ENCODE measurements at regions not wholly inside any gene's neighbourhood (a gene's known extent, or its start where the extent isn't known, plus 50 kb on each side); places are given as distances from the start of the nearest gene placed in this dataset.
"Not testable (repeated sequence)": the region's sequence is repeated elsewhere in the genome, so short reads cannot be mapped to it uniquely, and the experiment has no call there.

GRCh38 chr17:54559883-54560282 lies 340.8 kb upstream of the TOM1L1 start:
- no peak for TF ChIP-seq YY1 (IDR thresholded peaks at IDR 0.05; ENCODE audit: insufficient read depth, insufficient read length)
- no peak for TF ChIP-seq SUZ12 (IDR thresholded peaks at IDR 0.05; ENCODE audit: extremely low read depth, insufficient read depth, insufficient read length)
- TF ChIP-seq ZNF274 (IDR thresholded peaks at IDR 0.05; ENCODE audit: low read depth, low read length) = no peak
- Histone ChIP-seq H3K36me3 (ENCODE audit: insufficient read depth, insufficient read length, low read length) (no peaks in the 10 kb centered on the region), H3K4me1 (ENCODE audit: insufficient read depth, insufficient read length) (no peaks in the 10 kb centered on the region), H3K4me3 (ENCODE audit: insufficient read length, low read depth) (no peak overlapping the region), H3K9ac (ENCODE audit: insufficient read length, low read depth) (no peak overlapping the region), H3K27me3 (ENCODE audit: insufficient read depth, insufficient read length) (no peaks in the 10 kb centered on the region), H3K9me3 (ENCODE audit: insufficient read depth, low read length) (no peaks in the 10 kb centered on the region)
- DNase-seq (ENCODE audit: low read depth, low spot score) = no peak

DNA sequence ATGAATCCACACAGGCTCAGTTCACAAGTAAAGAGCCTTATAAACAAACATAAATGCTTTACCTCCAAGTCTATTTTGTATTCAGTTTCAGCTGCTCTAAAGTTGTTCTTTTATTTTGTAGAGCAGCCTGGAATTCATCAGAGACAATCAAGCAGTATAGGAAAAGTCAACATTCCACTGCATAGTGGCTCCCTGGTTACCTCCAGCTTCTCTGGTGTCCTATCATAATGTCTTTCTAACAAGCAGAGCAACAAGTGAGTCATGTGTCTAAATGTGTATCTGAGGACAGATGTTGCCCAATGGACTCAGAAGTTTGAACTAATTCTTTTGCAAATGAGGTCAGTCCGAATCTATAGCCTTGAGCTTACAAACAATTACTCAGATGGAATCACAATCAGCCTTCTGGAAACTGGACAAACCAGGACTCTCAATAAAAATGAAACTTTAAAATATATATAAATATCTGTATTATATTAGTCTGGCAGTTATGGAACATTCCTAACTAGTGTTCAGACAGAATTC lies 292.0 kb upstream of the TOM1L1 start:
- Histone ChIP-seq H3K9me3 (ENCODE audit: insufficient read depth, low read length) (peaks cover 7% of the 10 kb centered on the region), H3K4me1 (ENCODE audit: insufficient read depth, insufficient read length) (no peaks in the 10 kb centered on the region), H3K4me3 (ENCODE audit: insufficient read length, low read depth) (no peak overlapping the region), H3K27me3 (ENCODE audit: insufficient read depth, insufficient read length) (no peaks in the 10 kb centered on the region), H3K36me3 (ENCODE audit: insufficient read depth, insufficient read length, low read length) (no peaks in the 10 kb centered on the region), H3K9ac (ENCODE audit: insufficient read length, low read depth) (no peak overlapping the region)
- DNase-seq (ENCODE audit: low read depth, low spot score) = no peak
- no peak for TF ChIP-seq SUZ12 (IDR thresholded peaks at IDR 0.05; ENCODE audit: extremely low read depth, insufficient read depth, insufficient read length)
- TF ChIP-seq YY1 (IDR thresholded peaks at IDR 0.05; ENCODE audit: insufficient read depth, insufficient read length) = no peak
- TF ChIP-seq ZNF274 (IDR thresholded peaks at IDR 0.05; ENCODE audit: low read depth, low read length) = no peak

DNA sequence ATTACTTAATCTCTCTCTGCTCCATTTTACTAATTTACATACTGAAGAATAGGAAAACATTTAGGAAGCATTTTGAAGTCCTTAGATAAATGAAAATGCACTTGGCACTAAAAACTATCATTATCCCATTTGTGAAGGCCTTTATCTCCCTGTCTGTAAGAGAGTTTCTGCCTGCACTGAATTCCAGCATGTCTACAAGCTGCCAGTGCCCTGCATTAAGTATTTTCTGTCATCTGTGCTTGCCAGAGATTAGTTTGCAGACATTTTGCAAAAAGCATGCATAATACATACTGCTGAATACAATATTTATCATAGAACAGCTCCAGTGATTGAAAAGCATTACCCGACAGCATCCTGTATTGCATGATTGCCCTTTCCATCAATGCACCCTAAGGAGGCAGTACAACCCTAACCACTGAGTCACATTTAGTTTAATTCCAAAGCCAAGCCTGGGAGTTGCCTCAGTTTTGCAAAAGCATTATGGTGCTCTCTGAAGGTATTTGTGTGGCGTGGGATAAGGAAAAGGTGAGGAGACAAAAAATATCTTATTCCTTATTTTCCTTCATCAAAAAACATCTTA lies 280.2 kb upstream of the TOM1L1 start:
- Histone ChIP-seq H3K4me1 (ENCODE audit: insufficient read depth, insufficient read length) (no peaks in the 10 kb centered on the region), H3K4me3 (ENCODE audit: insufficient read length, low read depth) (no peak overlapping the region), H3K27me3 (ENCODE audit: insufficient read depth, insufficient read length) (no peaks in the 10 kb centered on the region), H3K9ac (ENCODE audit: insufficient read length, low read depth) (no peak overlapping the region), H3K36me3 (ENCODE audit: insufficient read depth, insufficient read length, low read length) (no peaks in the 10 kb centered on the region), H3K9me3 (ENCODE audit: insufficient read depth, low read length) (no peaks in the 10 kb centered on the region)
- no peak for TF ChIP-seq YY1 (IDR thresholded peaks at IDR 0.05; ENCODE audit: insufficient read depth, insufficient read length)
- no peak for TF ChIP-seq ZNF274 (IDR thresholded peaks at IDR 0.05; ENCODE audit: low read depth, low read length)
- no peak for TF ChIP-seq SUZ12 (IDR thresholded peaks at IDR 0.05; ENCODE audit: extremely low read depth, insufficient read depth, insufficient read length)
- no peak for DNase-seq (ENCODE audit: low read depth, low spot score)

GRCh38 chr17:54623746-54624145 lies 276.9 kb upstream of the TOM1L1 start:
- Histone ChIP-seq H3K4me1 (ENCODE audit: insufficient read depth, insufficient read length) (no peaks in the 10 kb centered on the region), H3K27me3 (ENCODE audit: insufficient read depth, insufficient read length) (no peaks in the 10 kb centered on the region), H3K9me3 (ENCODE audit: insufficient read depth, low read length) (no peaks in the 10 kb centered on the region), H3K36me3 (ENCODE audit: insufficient read depth, insufficient read length, low read length) (no peaks in the 10 kb centered on the region), H3K9ac (ENCODE audit: insufficient read length, low read depth) (no peak overlapping the region), H3K4me3 (ENCODE audit: insufficient read length, low read depth) (no peak overlapping the region)
- TF ChIP-seq YY1 (IDR thresholded peaks at IDR 0.05; ENCODE audit: insufficient read depth, insufficient read length) (no peak), ZNF274 (IDR thresholded peaks at IDR 0.05; ENCODE audit: low read depth, low read length) (no peak), SUZ12 (IDR thresholded peaks at IDR 0.05; ENCODE audit: extremely low read depth, insufficient read depth, insufficient read length) (no peak)
- no peak for DNase-seq (ENCODE audit: low read depth, low spot score)

GRCh38 chr17:54626146-54626703 lies 274.4 kb upstream of the TOM1L1 start:
- Histone ChIP-seq H3K9ac (ENCODE audit: insufficient read length, low read depth) (no peak overlapping the region), H3K36me3 (ENCODE audit: insufficient read depth, insufficient read length, low read length) (no peaks in the 10 kb centered on the region), H3K4me3 (ENCODE audit: insufficient read length, low read depth) (no peak overlapping the region), H3K4me1 (ENCODE audit: insufficient read depth, insufficient read length) (no peaks in the 10 kb centered on the region), H3K9me3 (ENCODE audit: insufficient read depth, low read length) (no peaks in the 10 kb centered on the region), H3K27me3 (ENCODE audit: insufficient read depth, insufficient read length) (no peaks in the 10 kb centered on the region)
- DNase-seq (ENCODE audit: low read depth, low spot score) = peak; percentile 20
- TF ChIP-seq SUZ12 (IDR thresholded peaks at IDR 0.05; ENCODE audit: extremely low read depth, insufficient read depth, insufficient read length) (no peak), YY1 (IDR thresholded peaks at IDR 0.05; ENCODE audit: insufficient read depth, insufficient read length) (no peak), ZNF274 (IDR thresholded peaks at IDR 0.05; ENCODE audit: low read depth, low read length) (no peak)

DNA sequence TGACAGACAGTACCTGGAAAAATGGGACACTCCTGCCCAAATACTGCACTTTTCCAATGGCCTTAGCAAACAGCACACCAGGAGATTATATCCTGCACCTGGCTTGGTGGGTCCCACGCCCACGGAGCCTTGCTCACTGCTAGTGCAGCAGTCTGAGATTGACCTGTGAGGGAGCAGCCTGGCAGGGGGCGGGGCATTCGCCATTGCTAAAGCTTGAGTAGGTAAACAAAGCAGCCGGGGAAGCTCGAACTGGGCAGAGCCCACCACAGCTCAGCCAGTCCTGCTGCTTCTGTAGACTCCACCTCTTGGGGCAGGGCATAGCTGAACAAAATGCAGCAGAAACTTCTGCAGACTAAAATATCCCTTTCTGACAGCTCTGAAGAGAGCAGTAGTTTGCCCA lies 261.2 kb upstream of the TOM1L1 start:
- not testable (repeated sequence) for H3K4me1 ChIP-seq (ENCODE audit: insufficient read depth, insufficient read length); H3K9me3 ChIP-seq (ENCODE audit: insufficient read depth, low read length); H3K4me3 ChIP-seq (ENCODE audit: insufficient read length, low read depth); H3K9ac ChIP-seq (ENCODE audit: insufficient read length, low read depth); H3K27me3 ChIP-seq (ENCODE audit: insufficient read depth, insufficient read length); H3K36me3 ChIP-seq (ENCODE audit: insufficient read depth, insufficient read length, low read length); DNase-seq (ENCODE audit: low read depth, low spot score)

DNA sequence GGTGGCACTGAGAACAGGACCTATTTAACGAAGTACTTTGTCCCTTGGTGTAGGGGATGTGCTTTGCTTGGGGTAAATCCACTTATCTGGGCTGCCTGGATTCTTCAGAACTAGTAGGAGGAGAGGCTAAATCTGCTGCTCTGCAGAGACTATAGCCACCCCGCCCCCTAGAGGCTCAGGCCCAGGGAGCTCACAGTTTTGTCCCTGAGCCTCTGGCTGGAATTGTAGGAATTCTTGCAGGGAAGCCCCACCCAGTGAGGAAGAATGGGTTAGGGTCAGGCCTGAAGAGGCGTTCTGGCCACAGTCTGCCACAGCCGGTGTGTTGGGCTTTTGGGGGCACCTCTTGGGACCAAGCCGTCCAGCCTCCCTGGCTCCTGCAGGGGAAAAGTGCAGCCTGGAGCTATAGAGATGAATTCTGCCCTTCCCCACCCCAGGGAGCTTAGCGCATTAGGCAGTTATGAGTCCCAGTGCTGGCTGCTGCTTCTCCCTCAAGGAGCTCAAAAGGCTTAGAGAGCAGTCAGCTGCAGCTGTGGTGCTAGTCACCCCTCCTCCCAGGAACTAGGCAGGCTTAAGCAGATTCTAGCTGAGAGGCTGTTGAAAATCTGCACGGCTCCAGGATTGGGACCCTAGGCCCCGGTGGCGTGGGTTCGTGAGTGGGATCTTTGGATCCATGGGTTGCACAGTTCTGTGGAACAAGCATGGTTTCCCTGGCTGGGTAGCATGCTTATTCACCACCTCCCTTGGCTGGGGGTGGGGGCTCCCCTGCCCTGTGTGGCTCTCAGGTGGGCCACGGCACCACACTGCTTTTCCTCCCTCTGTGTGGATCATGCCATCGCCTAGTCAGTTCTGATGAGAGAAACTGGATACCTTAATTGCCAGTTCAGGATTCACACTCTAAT lies 237.4 kb upstream of the TOM1L1 start:
- H3K4me1 ChIP-seq (ENCODE audit: insufficient read depth, insufficient read length) = no peaks in the 10 kb centered on the region
- TF ChIP-seq SUZ12 (IDR thresholded peaks at IDR 0.05; ENCODE audit: extremely low read depth, insufficient read depth, insufficient read length) (no peak), YY1 (IDR thresholded peaks at IDR 0.05; ENCODE audit: insufficient read depth, insufficient read length) (no peak), ZNF274 (IDR thresholded peaks at IDR 0.05; ENCODE audit: low read depth, low read length) (no peak)
- H3K9ac ChIP-seq (ENCODE audit: insufficient read length, low read depth) = no peak overlapping the region
- no peaks in the 10 kb centered on the region for H3K27me3 ChIP-seq (ENCODE audit: insufficient read depth, insufficient read length)
- no peaks in the 10 kb centered on the region for H3K9me3 ChIP-seq (ENCODE audit: insufficient read depth, low read length)
- no peak overlapping the region for H3K4me3 ChIP-seq (ENCODE audit: insufficient read length, low read depth)
- H3K36me3 ChIP-seq (ENCODE audit: insufficient read depth, insufficient read length, low read length) = no peaks in the 10 kb centered on the region
- DNase-seq (ENCODE audit: low read depth, low spot score) = peak; percentile 3
